GM12875 (cell line): ENCODE measurements at regions not wholly inside any gene's neighbourhood (a gene's known extent, or its start where the extent isn't known, plus 50 kb on each side); places are given as distances from the start of the nearest gene placed in this dataset.

Experiments used
- H3K4me3 ChIP-seq: one replicate; pipeline ENCODE4 v1.5.1; 2011; ENCODE audit warnings: low read depth, low read length, control low read depth
- CTCF ChIP-seq: IDR thresholded peaks from 2 replicates; pipeline ENCODE4 v1.5.1; 2011; ENCODE audit warnings: low read depth, mild to moderate bottlenecking, control low read depth, inconsistent platforms, low read length, moderate library complexity, borderline replicate concordance; ENCODE audit not compliant: insufficient read depth

DNA sequence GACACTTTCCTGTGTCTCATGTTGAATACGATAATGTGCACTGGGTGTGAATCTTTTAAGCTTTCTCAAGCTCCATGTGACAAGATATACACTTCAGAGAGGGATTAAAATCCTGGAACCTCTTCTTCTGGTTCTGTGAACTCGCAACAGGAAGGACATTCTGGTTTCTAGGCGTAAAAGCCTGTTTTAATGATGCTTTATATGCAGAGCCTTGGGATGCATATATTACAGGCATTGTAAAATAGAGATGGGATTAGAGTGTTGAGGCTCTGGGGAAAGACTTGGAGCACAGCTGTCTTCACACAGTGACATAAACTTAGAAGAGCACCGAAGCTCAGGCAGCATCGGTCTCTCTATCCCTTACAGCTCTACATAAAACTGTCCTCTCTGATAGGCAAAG is 107.7 kb upstream of the SV2C start:
- no peak for TF ChIP-seq CTCF
- H3K4me3 ChIP-seq, result no peak overlapping the region

GRCh38 chr5:75965292-75965691 is 117.9 kb upstream of the SV2C start:
- H3K4me3 ChIP-seq, result no peak overlapping the region
- no peak for TF ChIP-seq CTCF

- TF ChIP-seq CTCF, result no peak
- H3K4me3 ChIP-seq, result no peak overlapping the region
Observed at GRCh38 chr5:75964008-75964407, 119.2 kb upstream of the SV2C start.

DNA sequence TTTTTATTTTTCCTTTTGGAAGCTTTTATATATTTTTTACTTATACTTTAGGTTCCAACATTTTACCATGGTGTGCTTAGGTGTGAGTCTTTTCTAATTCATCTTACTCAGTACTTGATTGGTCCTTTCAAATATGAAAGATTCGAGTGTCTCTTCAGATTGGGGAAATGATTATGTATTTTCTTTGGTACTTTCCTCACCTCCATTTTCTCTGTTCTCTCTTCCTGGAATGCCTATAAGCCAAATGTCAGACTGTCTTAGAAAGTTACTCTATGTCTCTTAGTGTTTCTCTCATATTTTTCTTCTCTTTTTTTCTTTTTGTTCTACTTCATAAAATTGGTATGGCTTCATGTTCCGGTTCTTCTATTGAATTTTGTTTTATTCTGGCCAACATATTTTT is 119.6 kb upstream of the SV2C start:
- TF ChIP-seq CTCF, result no peak
- H3K4me3 ChIP-seq, result no peak overlapping the region

DNA sequence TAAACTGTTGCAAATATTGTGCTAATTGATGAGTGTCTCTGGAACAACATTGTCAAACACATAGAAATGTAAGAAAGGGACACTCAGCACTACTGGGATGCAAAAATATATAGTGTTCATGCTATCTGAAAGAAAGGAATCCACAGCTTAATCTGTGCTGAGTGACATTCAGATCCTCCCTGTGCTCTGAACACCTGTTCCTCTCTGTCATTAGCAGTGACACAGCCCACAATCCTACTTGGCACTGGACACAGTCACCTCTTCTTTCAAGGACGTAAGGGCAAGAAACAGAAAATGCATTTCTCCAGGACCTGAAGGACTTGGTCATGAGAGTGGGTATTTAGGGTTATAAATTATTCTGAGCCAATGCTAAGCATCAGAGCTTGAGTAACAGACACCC is 121.4 kb upstream of the SV2C start:
- no peak for TF ChIP-seq CTCF
- no peak overlapping the region for H3K4me3 ChIP-seq

- TF ChIP-seq CTCF, result no peak
- no peak overlapping the region for H3K4me3 ChIP-seq
Observed at GRCh38 chr5:75960129-75960528, 123.1 kb upstream of the SV2C start.

DNA sequence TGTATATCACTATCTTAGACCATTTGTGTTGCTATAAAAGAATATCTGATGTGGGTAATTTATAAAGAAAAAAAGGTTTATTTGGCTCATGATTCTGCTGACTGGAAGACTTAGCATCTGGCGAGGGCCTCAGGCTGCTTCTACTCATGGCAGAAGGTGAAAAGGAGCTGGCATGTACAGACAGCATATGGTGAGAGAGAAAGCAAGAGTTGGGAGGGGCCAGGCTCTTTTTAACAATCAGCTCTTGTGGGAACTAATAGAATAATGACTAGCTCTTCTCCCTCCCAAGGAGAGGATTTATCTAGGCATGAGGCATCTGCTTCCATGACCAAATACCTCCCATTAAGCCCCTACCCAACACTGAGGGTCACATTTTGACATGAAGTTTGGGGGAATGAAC is 130.2 kb upstream of the SV2C start:
- no peak for TF ChIP-seq CTCF
- H3K4me3 ChIP-seq, result no peak overlapping the region
